Adipocyte (in vitro differentiated cells): ENCODE measurements at regions not wholly inside any gene's neighbourhood (a gene's known extent, or its start where the extent isn't known, plus 50 kb on each side); places are given as distances from the start of the nearest gene placed in this dataset.

Source experiments
- DNase-seq: peaks from one replicate; pipeline ENCODE4 v3.0.0-alpha.2; 2015; ENCODE audit warnings: low read depth
- H3K27me3 ChIP-seq: replicated peaks from 2 replicates; pipeline ENCODE4 v1.7.0; 2013; ENCODE audit warnings: mild to moderate bottlenecking, low read length, moderate library complexity; ENCODE audit not compliant: control insufficient read depth, insufficient read depth
- H3K36me3 ChIP-seq: 2 replicates; pipeline ENCODE4 v1.7.0; 2013; ENCODE audit warnings: low read length, mild to moderate bottlenecking, moderate library complexity; ENCODE audit not compliant: control insufficient read depth, insufficient read depth, severe bottlenecking
- H3K4me1 ChIP-seq: 2 replicates; pipeline ENCODE4 v1.7.0; 2013; ENCODE audit warnings: mild to moderate bottlenecking, low read length, moderate library complexity; ENCODE audit not compliant: control insufficient read depth, insufficient read depth
- H3K4me3 ChIP-seq: 2 replicates; pipeline ENCODE4 v1.7.0; 2013; ENCODE audit warnings: mild to moderate bottlenecking, low read length, moderate library complexity
- H3K9ac ChIP-seq: 2 replicates; pipeline ENCODE4 v1.7.0; 2013; ENCODE audit warnings: mild to moderate bottlenecking, low read length, moderate library complexity
- H3K9me3 ChIP-seq: 2 replicates; pipeline ENCODE4 v1.7.0; 2013; ENCODE audit warnings: mild to moderate bottlenecking, low read length, moderate library complexity; ENCODE audit not compliant: control insufficient read depth

GRCh38 chr4:60175241-60175640 lies 1024.9 kb upstream of the ADGRL3 start:
- Histone ChIP-seq H3K4me1 (no peaks in the 10 kb centered on the region), H3K4me3 (no peak overlapping the region), H3K9me3 (peaks cover 3% of the 10 kb centered on the region), H3K36me3 (no peaks in the 10 kb centered on the region), H3K9ac (no peak overlapping the region), H3K27me3 (no peaks in the 10 kb centered on the region)
- DNase-seq = no peak

- Histone ChIP-seq H3K9ac (no peak overlapping the region), H3K36me3 (no peaks in the 10 kb centered on the region), H3K4me3 (no peak overlapping the region), H3K9me3 (peaks cover 2% of the 10 kb centered on the region), H3K4me1 (no peaks in the 10 kb centered on the region), H3K27me3 (no peaks in the 10 kb centered on the region)
- no peak for DNase-seq
Measured at GRCh38 chr4:60187428-60187827, 1012.7 kb upstream of the ADGRL3 start.

- H3K9me3 ChIP-seq = peaks cover 2% of the 10 kb centered on the region
- no peaks in the 10 kb centered on the region for H3K36me3 ChIP-seq
- no peak for DNase-seq
- H3K27me3 ChIP-seq = no peaks in the 10 kb centered on the region
- no peak overlapping the region for H3K4me3 ChIP-seq
- H3K4me1 ChIP-seq = no peaks in the 10 kb centered on the region
- H3K9ac ChIP-seq = no peak overlapping the region
Measured at GRCh38 chr4:60189286-60189685, 1010.8 kb upstream of the ADGRL3 start.

GRCh38 chr4:60194214-60194613 lies 1005.9 kb upstream of the ADGRL3 start:
- no peak for DNase-seq
- H3K27me3 ChIP-seq = no peaks in the 10 kb centered on the region
- no peak overlapping the region for H3K4me3 ChIP-seq
- H3K4me1 ChIP-seq = no peaks in the 10 kb centered on the region
- H3K9me3 ChIP-seq = peaks cover 2% of the 10 kb centered on the region
- H3K9ac ChIP-seq = no peak overlapping the region
- no peaks in the 10 kb centered on the region for H3K36me3 ChIP-seq

- Histone ChIP-seq H3K4me3 (no peak overlapping the region), H3K9ac (no peak overlapping the region), H3K4me1 (no peaks in the 10 kb centered on the region), H3K36me3 (no peaks in the 10 kb centered on the region), H3K27me3 (no peaks in the 10 kb centered on the region), H3K9me3 (peaks cover 2% of the 10 kb centered on the region)
- no peak for DNase-seq
Measured at GRCh38 chr4:60195256-60195655, 1004.9 kb upstream of the ADGRL3 start.

GRCh38 chr4:60201052-60201673 lies 999.0 kb upstream of the ADGRL3 start:
- DNase-seq = peak; percentile 77
- no peaks in the 10 kb centered on the region for H3K4me1 ChIP-seq

GRCh38 chr4:60209588-60209987 lies 990.5 kb upstream of the ADGRL3 start:
- DNase-seq = no peak
- Histone ChIP-seq H3K36me3 (no peaks in the 10 kb centered on the region), H3K9me3 (no peaks in the 10 kb centered on the region), H3K27me3 (no peaks in the 10 kb centered on the region), H3K9ac (no peak overlapping the region), H3K4me3 (no peak overlapping the region), H3K4me1 (no peaks in the 10 kb centered on the region)

More at GRCh38 chr4:60201052-60201673, 999.0 kb upstream of the ADGRL3 start:
- Histone ChIP-seq H3K27me3 (no peaks in the 10 kb centered on the region), H3K4me3 (no peak overlapping the region), H3K9me3 (no peaks in the 10 kb centered on the region), H3K9ac (no peak overlapping the region), H3K36me3 (no peaks in the 10 kb centered on the region)

GRCh38 chr4:60215906-60216305 lies 984.2 kb upstream of the ADGRL3 start:
- Histone ChIP-seq H3K9me3 (no peaks in the 10 kb centered on the region), H3K9ac (no peak overlapping the region), H3K4me3 (no peak overlapping the region), H3K36me3 (no peaks in the 10 kb centered on the region), H3K4me1 (peaks cover 8% of the 10 kb centered on the region), H3K27me3 (no peaks in the 10 kb centered on the region)
- DNase-seq = no peak

GRCh38 chr4:60216752-60217151 lies 983.4 kb upstream of the ADGRL3 start:
- no peaks in the 10 kb centered on the region for H3K9me3 ChIP-seq
- H3K36me3 ChIP-seq = no peaks in the 10 kb centered on the region
- peak; percentile 71 for DNase-seq

GRCh38 chr4:60221866-60222265 lies 978.3 kb upstream of the ADGRL3 start:
- H3K36me3 ChIP-seq = no peaks in the 10 kb centered on the region
- no peak for DNase-seq
- no peaks in the 10 kb centered on the region for H3K27me3 ChIP-seq
- no peak overlapping the region for H3K9ac ChIP-seq
- H3K4me1 ChIP-seq = peaks cover 15% of the 10 kb centered on the region
- H3K9me3 ChIP-seq = no peaks in the 10 kb centered on the region
- H3K4me3 ChIP-seq = no peak overlapping the region

More at GRCh38 chr4:60216752-60217151, 983.4 kb upstream of the ADGRL3 start:
- no peak overlapping the region for H3K4me3 ChIP-seq
- H3K9ac ChIP-seq = no peak overlapping the region
- peaks cover 8% of the 10 kb centered on the region for H3K4me1 ChIP-seq
- H3K27me3 ChIP-seq = no peaks in the 10 kb centered on the region

- Histone ChIP-seq H3K9ac (no peak overlapping the region), H3K36me3 (no peaks in the 10 kb centered on the region), H3K27me3 (no peaks in the 10 kb centered on the region), H3K4me1 (peaks cover 15% of the 10 kb centered on the region), H3K4me3 (peak overlapping the region; percentile 29), H3K9me3 (no peaks in the 10 kb centered on the region)
- DNase-seq = peak; percentile 87
Measured at GRCh38 chr4:60223208-60223923, 976.8 kb upstream of the ADGRL3 start.
